A673 (cell line): ENCODE measurements at regions not wholly inside any gene's neighbourhood (a gene's known extent, or its start where the extent isn't known, plus 50 kb on each side); places are given as distances from the start of the nearest gene placed in this dataset.

Experiments used
- BruUV-seq: library from RNA; stranded (reverse); fragments of 400-500 nt; replicated peaks from 2 replicates; lab custom pipeline; 2021; lab: Mats Ljungman, UMichigan
- CTCF ChIA-PET: fragments of 300-600 bp; sonication (Branson Sonifier 250); formaldehyde crosslinking; loops from one replicate; lab custom pipeline; 2022; ENCODE audit warnings: antibody characterized with exemption; lab: Charles Lee
- POLR2A ChIA-PET: fragments of 300-600 bp; sonication (Branson Sonifier 250); formaldehyde crosslinking; loops from one replicate; lab custom pipeline; 2022; ENCODE audit warnings: antibody characterized with exemption; ENCODE audit not compliant: low non-redundant PET; lab: Charles Lee
- DNase-seq: peaks from one replicate; pipeline ENCODE4 v3.0.0-alpha.2; 2015; ENCODE audit warnings: low spot score
- H3K27ac ChIP-seq: fragments of 200-600 bp; sonication (generic); 2 replicates; pipeline ENCODE4 v1.5.1; 2016; ENCODE audit warnings: mixed run types, low read depth, mild to moderate bottlenecking, mixed read lengths, antibody characterized with exemption, low read length; ENCODE audit not compliant: poor library complexity, severe bottlenecking
- H3K27me3 ChIP-seq: fragments of 200-600 bp; sonication (generic); replicated peaks from 2 replicates; pipeline ENCODE4 v1.6.1; 2017; ENCODE audit warnings: mixed run types, low read depth, mild to moderate bottlenecking, mixed read lengths, antibody characterized with exemption, low read length; ENCODE audit not compliant: insufficient read depth, poor library complexity
- H3K36me3 ChIP-seq: fragments of 200-600 bp; sonication (generic); 2 replicates; pipeline ENCODE4 v1.6.1; 2016; ENCODE audit warnings: mixed run types, mild to moderate bottlenecking, mixed read lengths, antibody characterized with exemption, low read length; ENCODE audit not compliant: insufficient read depth, poor library complexity, severe bottlenecking
- H3K4me1 ChIP-seq: fragments of 200-600 bp; sonication (generic); 2 replicates; pipeline ENCODE4 v1.6.1; 2017; ENCODE audit warnings: mixed run types, mild to moderate bottlenecking, mixed read lengths, antibody characterized with exemption, low read length; ENCODE audit not compliant: insufficient read depth, poor library complexity, severe bottlenecking
- H3K4me3 ChIP-seq: fragments of 200-600 bp; sonication (generic); 2 replicates; pipeline ENCODE4 v1.5.1; 2016; ENCODE audit warnings: low read depth, mixed run types, mild to moderate bottlenecking, mixed read lengths, low read length; ENCODE audit not compliant: poor library complexity, severe bottlenecking
- H3K9me3 ChIP-seq: fragments of 200-600 bp; sonication (generic); 2 replicates; pipeline ENCODE4 v1.6.1; 2016; ENCODE audit warnings: mixed run types, low read depth, mild to moderate bottlenecking, mixed read lengths, antibody characterized with exemption, low read length; ENCODE audit not compliant: poor library complexity, severe bottlenecking
- CTCF ChIP-seq: fragments of 300-800, 200-600 bp; sonication (generic); conservative IDR thresholded peaks from 2 replicates; pipeline ENCODE4 v1.5.1; 2017; ENCODE audit warnings: low read depth, mild to moderate bottlenecking, antibody characterized with exemption, low read length, moderate library complexity, mixed read lengths
- EZH2 ChIP-seq: fragments of 200-600 bp; sonication (generic); IDR thresholded peaks from 2 replicates; pipeline ENCODE4 v1.6.1; 2017; ENCODE audit warnings: borderline replicate concordance, low read depth, mild to moderate bottlenecking, mixed read lengths, antibody characterized with exemption, low read length; ENCODE audit not compliant: poor library complexity, severe bottlenecking
- intact Hi-C: fragments of 100-400 bp; cut with micrococcal nuclease; formaldehyde crosslinking; loops from one replicate; pipeline ENCODE4 v1.10.0; 2022; ENCODE audit not compliant: unreplicated experiment

DNA sequence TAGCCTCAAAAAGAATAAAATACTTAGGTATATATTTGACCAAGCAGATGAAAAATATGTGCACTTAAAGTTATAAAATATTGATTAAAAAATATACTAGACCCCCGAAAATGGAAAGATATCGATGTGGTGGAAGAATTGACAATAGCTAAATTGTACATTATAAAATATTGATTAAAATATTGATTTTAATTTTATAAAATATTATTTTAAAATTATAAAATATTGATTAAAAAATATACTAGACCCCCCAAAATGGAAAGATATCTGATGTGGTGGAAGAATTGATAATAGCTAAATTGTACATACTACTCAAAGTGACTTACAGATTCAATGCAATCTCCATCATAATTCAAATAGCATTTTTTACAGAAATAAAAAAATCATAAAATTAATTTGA is 1540.9 kb upstream of the RAG2 start:
- TF ChIP-seq EZH2 (no peak), CTCF (no peak)
- Histone ChIP-seq H3K4me3 (no peak overlapping the region), H3K36me3 (no peaks in the 10 kb centered on the region), H3K4me1 (no peaks in the 10 kb centered on the region), H3K9me3 (peaks cover 8% of the 10 kb centered on the region), H3K27me3 (no peaks in the 10 kb centered on the region), H3K27ac (no peak overlapping the region)
- DNase-seq = no peak
- intact Hi-C loops = no loop called here
- BruUV-seq = no TSS peak
- ChIA-PET POLR2A (no interaction called here), CTCF (no interaction called here)

DNA sequence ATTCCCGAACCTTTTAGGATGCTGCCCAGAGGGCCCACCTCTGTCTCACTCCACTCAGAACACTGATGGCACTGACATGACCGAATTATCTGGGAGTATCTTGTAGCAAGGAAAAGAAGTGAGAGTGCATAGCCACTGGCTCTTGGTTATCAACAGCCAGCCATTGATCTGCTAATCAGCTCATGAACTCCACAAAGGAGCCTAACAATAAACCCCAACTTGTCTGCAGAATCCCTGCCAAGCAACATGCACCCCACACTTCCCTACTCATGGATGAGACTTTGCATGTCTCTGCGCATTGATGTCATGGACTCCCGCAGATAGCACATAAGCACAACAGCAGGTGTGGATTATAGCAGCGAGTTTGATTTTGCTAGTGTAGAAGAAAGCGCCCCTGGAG is 1538.9 kb upstream of the RAG2 start:
- intact Hi-C loops = no loop called here
- DNase-seq = no peak
- TF ChIP-seq EZH2 (no peak), CTCF (no peak)
- H3K36me3 ChIP-seq = no peaks in the 10 kb centered on the region
- no TSS peak for BruUV-seq
- H3K27me3 ChIP-seq = no peaks in the 10 kb centered on the region
- H3K4me3 ChIP-seq = no peak overlapping the region
- H3K9me3 ChIP-seq = peaks cover 8% of the 10 kb centered on the region
- POLR2A ChIA-PET = no interaction called here
- no peaks in the 10 kb centered on the region for H3K4me1 ChIP-seq
- H3K27ac ChIP-seq = no peak overlapping the region
- CTCF ChIA-PET = no interaction called here

DNA sequence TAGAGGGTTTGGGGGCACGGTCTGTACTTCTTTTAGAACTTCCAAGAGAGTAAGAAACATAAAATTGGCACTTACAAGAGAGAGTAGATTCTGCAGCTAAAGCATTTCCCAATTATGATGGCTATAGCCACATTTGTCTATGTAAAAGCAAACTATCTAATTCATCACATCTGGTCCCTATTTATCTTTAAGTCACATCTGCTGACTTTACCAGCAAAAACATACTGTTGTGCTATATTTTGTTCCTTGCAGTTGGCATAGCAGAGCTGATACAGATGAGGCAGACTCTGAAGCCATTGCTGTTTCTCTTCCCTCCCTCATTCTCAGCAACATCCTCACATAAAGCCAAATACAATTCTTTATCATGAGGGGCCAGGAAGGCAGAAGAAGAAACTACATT is 1533.5 kb upstream of the RAG2 start:
- Histone ChIP-seq H3K27ac (no peak overlapping the region), H3K27me3 (no peaks in the 10 kb centered on the region), H3K36me3 (no peaks in the 10 kb centered on the region), H3K9me3 (no peaks in the 10 kb centered on the region), H3K4me3 (no peak overlapping the region), H3K4me1 (no peaks in the 10 kb centered on the region)
- ChIA-PET CTCF (no interaction called here), POLR2A (no interaction called here)
- BruUV-seq = no TSS peak
- intact Hi-C loops = no loop called here
- TF ChIP-seq EZH2 = no peak
- no peak for TF ChIP-seq CTCF
- no peak for DNase-seq
